Dedifferentiated amniotic fluid mesenchymal stem cell (primary cell): ENCODE measurements at regions not wholly inside any gene's neighbourhood (a gene's known extent, or its start where the extent isn't known, plus 50 kb on each side); places are given as distances from the start of the nearest gene placed in this dataset.
"Not testable (repeated sequence)": the region's sequence is repeated elsewhere in the genome, so short reads cannot be mapped to it uniquely, and the experiment has no call there.

Source experiments
- DNase-seq: peaks from one replicate; pipeline ENCODE4 v3.0.0-alpha.2; 2016; ENCODE audit errors: extremely low spot score

DNA sequence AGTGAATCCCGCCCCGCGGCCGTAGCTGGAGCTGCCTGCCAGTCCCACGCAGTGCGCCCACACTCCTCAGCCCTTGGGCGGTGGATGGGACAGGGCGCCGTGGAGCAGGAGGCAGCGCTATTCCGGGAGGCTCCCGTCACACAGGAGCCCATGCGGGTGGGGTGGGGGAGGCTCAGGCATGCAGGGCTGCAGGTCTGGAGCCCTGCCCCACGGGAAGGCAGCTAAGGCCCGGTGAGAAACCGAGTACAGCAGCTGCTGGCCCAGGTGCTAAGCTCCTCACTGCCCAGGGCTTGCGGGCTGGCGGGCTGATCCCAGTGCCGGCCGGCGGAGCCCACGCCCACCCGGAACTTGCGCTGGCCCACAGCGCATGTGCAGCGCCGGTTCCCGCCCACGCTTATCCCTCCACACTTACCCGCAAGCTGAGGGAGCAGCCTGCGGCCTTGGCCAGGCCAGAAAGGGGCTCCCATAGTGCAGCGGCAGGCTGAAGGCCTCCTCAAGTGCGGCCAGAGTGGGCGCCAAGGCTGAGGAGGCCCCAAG, 1152.8 kb upstream of the CELF4 start:
- no peak for DNase-seq

- no peak for DNase-seq
Observed at GRCh38 chr18:38709122-38709521, 1143.5 kb upstream of the CELF4 start.

DNA sequence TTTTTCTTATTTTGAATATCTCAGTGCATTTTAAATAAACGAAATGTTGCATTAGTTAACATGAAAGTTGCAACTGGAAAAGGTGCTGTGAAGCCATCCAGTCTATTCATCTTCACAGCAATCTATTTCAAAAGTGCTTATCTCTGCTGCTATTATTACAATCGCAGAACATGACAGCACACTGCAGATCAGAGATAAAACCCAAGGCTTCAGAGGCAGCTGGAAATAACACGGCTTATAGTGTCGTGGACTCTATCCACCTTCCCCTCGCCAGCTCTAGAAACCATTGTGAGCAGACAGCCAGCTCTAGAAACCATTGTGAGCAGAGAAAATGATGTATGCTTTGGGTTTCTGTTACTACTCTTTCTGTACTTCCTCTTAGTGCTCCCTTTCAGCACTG, 1140.8 kb upstream of the CELF4 start:
- no peak for DNase-seq

- DNase-seq: no peak
Observed at GRCh38 chr18:38698088-38698487, 1132.5 kb upstream of the CELF4 start.

GRCh38 chr18:38695559-38696280, 1130.1 kb upstream of the CELF4 start:
- no peak for DNase-seq

DNA sequence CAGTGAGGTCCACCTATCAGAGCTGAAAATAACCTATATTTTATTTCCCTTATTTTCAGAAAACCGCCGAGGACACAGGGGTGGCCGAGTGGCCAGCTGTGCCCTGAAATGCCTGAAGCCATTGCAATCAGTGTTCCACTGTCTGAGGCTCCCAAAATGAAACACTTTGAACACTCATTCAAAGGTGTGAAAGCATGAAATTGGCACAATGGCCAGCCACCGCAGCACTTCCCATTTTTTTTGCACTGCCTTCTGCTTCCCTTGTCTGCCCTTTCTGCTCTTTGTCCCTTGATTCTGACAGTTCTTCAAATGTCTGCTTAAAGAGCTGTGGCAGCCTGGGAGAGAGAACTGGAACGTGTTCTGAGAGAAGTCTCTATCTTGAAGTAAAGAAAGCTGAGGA, 1127.5 kb upstream of the CELF4 start:
- DNase-seq: no peak

- DNase-seq: no peak
Observed at GRCh38 chr18:38690626-38691025, 1125.0 kb upstream of the CELF4 start.

DNA sequence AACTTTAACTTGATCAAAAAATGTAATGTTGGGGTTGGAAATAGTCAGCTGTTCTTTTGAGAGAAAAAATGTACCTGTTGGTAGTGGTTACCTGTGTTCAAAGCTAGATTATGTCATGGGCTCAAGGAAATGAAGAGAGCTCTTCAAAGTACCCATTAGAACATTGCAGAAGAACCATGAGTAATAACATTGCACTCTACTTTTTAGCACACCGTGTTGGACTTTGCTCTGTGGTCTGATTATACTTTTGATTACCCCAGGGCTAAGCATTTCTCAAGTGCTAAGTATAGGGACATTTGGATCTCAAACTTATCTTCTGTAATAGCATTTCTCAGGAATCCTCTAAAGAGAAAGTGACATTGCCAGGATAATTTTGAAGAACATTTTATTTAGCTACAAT, 1122.8 kb upstream of the CELF4 start:
- DNase-seq: no peak

- DNase-seq: no peak
Observed at GRCh38 chr18:38670486-38670885, 1104.9 kb upstream of the CELF4 start.

GRCh38 chr18:38664929-38665328, 1099.3 kb upstream of the CELF4 start:
- DNase-seq: no peak

DNA sequence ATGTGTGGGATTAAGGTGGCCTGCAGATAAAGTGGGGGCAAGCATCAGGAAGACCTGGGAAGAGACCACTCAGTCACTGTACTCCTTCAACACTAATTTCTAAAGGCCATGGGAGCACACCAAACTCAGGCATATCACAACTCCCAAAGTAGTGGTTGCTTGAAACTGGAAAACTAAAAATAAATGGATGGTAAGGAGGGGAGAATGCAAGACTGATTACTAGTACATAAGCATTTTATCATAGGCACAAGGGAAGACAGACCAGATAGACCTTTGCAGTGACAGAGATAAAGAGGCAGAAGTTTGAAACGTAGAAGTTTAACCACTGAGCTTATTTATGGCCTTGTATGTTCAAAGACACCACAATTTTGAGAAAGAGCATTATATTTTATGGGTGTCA, 1098.1 kb upstream of the CELF4 start:
- DNase-seq: no peak

GRCh38 chr18:38663270-38663669, 1097.7 kb upstream of the CELF4 start:
- no peak for DNase-seq

DNA sequence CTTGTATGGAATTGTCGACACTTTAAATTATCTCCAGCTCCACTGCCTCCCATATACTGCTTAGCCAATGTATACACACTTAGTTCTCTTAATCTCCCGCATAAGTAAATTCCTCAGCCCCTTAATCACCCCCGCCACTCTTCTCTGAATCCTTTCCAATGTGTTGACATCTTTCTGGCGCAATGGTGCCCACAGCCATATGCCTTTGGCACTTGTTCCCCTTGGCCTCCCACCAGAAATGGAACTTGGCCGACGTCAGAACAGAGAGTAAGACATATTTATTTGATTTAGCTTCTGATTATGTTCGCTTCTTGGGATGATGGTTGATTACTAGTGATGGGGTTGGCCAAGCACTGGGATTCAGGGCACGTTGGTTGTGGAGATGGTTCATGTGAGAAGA, 1089.3 kb upstream of the CELF4 start:
- DNase-seq: no peak

- DNase-seq: no peak
Observed at GRCh38 chr18:38651736-38652135, 1086.1 kb upstream of the CELF4 start.

DNA sequence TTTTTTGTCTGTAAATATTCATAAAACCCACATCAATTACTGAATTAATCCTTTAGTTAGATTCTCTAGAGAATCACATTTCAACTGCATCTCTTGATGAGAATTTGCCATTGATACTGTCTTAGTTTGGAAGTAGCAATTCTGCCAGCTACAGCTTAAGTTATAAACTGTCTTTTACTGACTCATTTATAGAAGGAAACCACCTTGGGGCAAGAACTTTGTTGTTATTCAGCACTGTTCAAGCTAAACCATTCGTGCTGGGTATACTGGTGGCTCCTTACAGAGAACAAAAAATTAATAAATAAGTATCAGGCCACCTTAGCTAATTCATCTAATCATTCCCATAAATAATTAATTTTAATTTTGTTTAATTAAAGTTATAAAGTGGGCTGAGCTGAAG, 1082.6 kb upstream of the CELF4 start:
- DNase-seq: no peak

GRCh38 chr18:38646296-38646695, 1080.7 kb upstream of the CELF4 start:
- no peak for DNase-seq

GRCh38 chr18:38644875-38645641, 1079.5 kb upstream of the CELF4 start:
- no peak for DNase-seq

- DNase-seq: no peak
Observed at GRCh38 chr18:38642711-38643110, 1077.1 kb upstream of the CELF4 start.

- not testable (repeated sequence) for DNase-seq
Observed at GRCh38 chr18:38639700-38640099, 1074.1 kb upstream of the CELF4 start.

- DNase-seq: no peak
Observed at GRCh38 chr18:38635709-38636430, 1070.3 kb upstream of the CELF4 start.

GRCh38 chr18:38634117-38634516, 1068.5 kb upstream of the CELF4 start:
- DNase-seq: no peak

DNA sequence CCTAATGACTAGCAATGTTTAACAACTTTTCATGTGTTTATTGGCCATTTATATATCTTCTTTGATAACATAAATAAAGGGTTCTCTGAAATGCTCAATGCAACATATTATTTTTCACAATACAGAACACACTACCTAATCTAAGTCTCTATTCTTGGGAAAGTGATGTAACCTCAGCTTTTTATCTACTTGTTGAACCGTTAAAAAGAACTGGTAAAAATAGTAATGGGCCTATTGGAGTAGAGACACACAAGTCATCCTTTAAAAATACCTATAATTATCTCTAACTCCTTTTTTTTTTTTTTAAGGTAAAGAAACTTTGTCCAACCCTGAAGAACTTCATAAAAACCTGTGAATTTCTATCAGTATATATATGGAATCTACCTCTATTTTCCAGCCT, 1067.7 kb upstream of the CELF4 start:
- no peak for DNase-seq

- no peak for DNase-seq
Observed at GRCh38 chr18:38619129-38619528, 1053.5 kb upstream of the CELF4 start.
